HG02759 (cell line): ENCODE measurements at regions not wholly inside any gene's neighbourhood (a gene's known extent, or its start where the extent isn't known, plus 50 kb on each side); places are given as distances from the start of the nearest gene placed in this dataset.

Experiments
- ATAC-seq: cut with Tn5 transposase; IDR thresholded peaks from one replicate; pipeline ENCODE4 v1.9.1; 2021; ENCODE audit warnings: mild to moderate bottlenecking, moderate library complexity; ENCODE audit not compliant: unreplicated experiment

GRCh38 chr6:134744301-134744700, 205.6 kb downstream of the ALDH8A1 start:
- ATAC-seq: no peak

GRCh38 chr6:134741200-134741536, 208.7 kb downstream of the ALDH8A1 start:
- no peak for ATAC-seq

GRCh38 chr6:134740473-134741199, 209.3 kb downstream of the ALDH8A1 start:
- ATAC-seq: no peak

- ATAC-seq: no peak
Measured at GRCh38 chr6:134740027-134740373, 209.9 kb downstream of the ALDH8A1 start.

GRCh38 chr6:134739299-134740026, 210.4 kb downstream of the ALDH8A1 start:
- no peak for ATAC-seq

- no peak for ATAC-seq
Measured at GRCh38 chr6:134738211-134738885, 211.6 kb downstream of the ALDH8A1 start.

- ATAC-seq: no peak
Measured at GRCh38 chr6:134735461-134735860, 214.4 kb downstream of the ALDH8A1 start.

- no peak for ATAC-seq
Measured at GRCh38 chr6:134734312-134734869, 215.5 kb downstream of the ALDH8A1 start.

GRCh38 chr6:134733801-134734200, 216.1 kb downstream of the ALDH8A1 start:
- no peak for ATAC-seq

- no peak for ATAC-seq
Measured at GRCh38 chr6:134732763-134733162, 217.1 kb downstream of the ALDH8A1 start.

- ATAC-seq: no peak
Measured at GRCh38 chr6:134731615-134732014, 218.3 kb downstream of the ALDH8A1 start.

- no peak for ATAC-seq
Measured at GRCh38 chr6:134730013-134730412, 219.9 kb downstream of the ALDH8A1 start.

- ATAC-seq: no peak
Measured at GRCh38 chr6:134729561-134729960, 220.3 kb downstream of the ALDH8A1 start.

GRCh38 chr6:134727081-134727480, 222.8 kb downstream of the ALDH8A1 start:
- no peak for ATAC-seq

- no peak for ATAC-seq
Measured at GRCh38 chr6:134725590-134725989, 224.3 kb downstream of the ALDH8A1 start.

GRCh38 chr6:134724771-134725340, 225.0 kb downstream of the ALDH8A1 start:
- ATAC-seq: no peak

- no peak for ATAC-seq
Measured at GRCh38 chr6:134723081-134723871, 226.6 kb downstream of the ALDH8A1 start.

- no peak for ATAC-seq
Measured at GRCh38 chr6:134722200-134722870, 227.6 kb downstream of the ALDH8A1 start.

- no peak for ATAC-seq
Measured at GRCh38 chr6:134721060-134721405, 228.9 kb downstream of the ALDH8A1 start.
